Gastrocnemius medialis (tissue), 4 donors: ENCODE measurements at regions not wholly inside any gene's neighbourhood (a gene's known extent, or its start where the extent isn't known, plus 50 kb on each side); places are given as distances from the start of the nearest gene placed in this dataset.

Source experiments
- POLR2A ChIP-seq, 2 donors: fragments of 450-650 bp; IDR thresholded peaks; one replicate each; pipeline ENCODE4 v1.6.1; 2017; ENCODE audit warnings: antibody characterized with exemption in 2 of 2, mild to moderate bottlenecking in 2 of 2, moderate library complexity in 2 of 2
- TF ChIP-seq, protein P1 (sequence below), 5 experiments: fragments of 450-650 bp in 3 of 5; fragments of 200-600 bp in 2 of 5; sonication (generic) in 2 of 5; IDR thresholded peaks in 4 of 5; conservative IDR thresholded peaks in 1 of 5; 1 replicate in 4 of 5; 2 replicates in 1 of 5; pipeline ENCODE4 v1.5.1; 2016 to 2019; ENCODE audit warnings: antibody characterized with exemption in 5 of 5, mild to moderate bottlenecking in 3 of 5, moderate library complexity in 3 of 5

DNA sequence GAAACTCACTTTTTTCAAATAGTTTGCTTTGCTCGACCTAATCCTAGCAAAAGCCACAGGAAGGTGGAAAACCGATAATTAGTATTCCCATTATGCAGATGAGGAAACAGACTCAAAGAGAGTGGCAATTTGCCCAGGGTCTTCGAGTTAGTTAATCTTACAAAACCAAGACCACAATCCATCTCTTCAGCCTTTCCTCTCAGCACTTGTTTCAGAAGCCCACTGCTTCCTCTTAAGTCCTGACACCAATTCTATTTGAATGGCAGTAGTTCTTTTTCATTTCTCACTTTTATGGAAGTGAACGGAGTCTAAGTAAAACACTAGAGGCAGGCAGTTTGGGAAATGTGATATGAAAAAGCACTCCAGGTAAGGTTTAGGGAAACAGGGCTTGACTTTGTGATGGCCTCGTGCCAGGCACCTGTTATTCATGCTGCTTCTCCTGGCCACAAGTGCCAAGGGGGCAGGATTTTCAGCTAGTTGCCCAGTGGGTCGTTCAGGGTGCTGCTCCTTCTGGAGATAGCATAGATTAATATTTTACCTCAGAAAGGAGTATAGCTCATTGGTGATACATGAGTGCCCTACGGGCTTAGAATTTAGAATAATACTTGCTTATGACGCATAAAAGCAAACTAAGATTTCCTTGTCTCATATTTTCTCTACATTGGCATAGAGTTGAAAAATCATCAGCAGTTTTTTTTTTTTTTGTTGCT lies 76.6 kb upstream of the NRIP1 start:
- TF ChIP-seq, protein P1, sequence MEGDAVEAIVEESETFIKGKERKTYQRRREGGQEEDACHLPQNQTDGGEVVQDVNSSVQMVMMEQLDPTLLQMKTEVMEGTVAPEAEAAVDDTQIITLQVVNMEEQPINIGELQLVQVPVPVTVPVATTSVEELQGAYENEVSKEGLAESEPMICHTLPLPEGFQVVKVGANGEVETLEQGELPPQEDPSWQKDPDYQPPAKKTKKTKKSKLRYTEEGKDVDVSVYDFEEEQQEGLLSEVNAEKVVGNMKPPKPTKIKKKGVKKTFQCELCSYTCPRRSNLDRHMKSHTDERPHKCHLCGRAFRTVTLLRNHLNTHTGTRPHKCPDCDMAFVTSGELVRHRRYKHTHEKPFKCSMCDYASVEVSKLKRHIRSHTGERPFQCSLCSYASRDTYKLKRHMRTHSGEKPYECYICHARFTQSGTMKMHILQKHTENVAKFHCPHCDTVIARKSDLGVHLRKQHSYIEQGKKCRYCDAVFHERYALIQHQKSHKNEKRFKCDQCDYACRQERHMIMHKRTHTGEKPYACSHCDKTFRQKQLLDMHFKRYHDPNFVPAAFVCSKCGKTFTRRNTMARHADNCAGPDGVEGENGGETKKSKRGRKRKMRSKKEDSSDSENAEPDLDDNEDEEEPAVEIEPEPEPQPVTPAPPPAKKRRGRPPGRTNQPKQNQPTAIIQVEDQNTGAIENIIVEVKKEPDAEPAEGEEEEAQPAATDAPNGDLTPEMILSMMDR (IDR thresholded peaks at IDR 0.05 in 4 of 5, conservative IDR thresholded peaks at IDR 0.05 in 1 of 5): no peak
- no peak for TF ChIP-seq POLR2A (IDR thresholded peaks at IDR 0.05)
